GM13976 (cell line): ENCODE measurements at regions not wholly inside any gene's neighbourhood (a gene's known extent, or its start where the extent isn't known, plus 50 kb on each side); places are given as distances from the start of the nearest gene placed in this dataset.

Experiments used
- DNase-seq: peaks from one replicate; pipeline ENCODE4 v3.0.0; 2012; ENCODE audit warnings: low spot score
- in situ Hi-C: fragments of 300-500 bp; cut with MboI; formaldehyde crosslinking; loops from one replicate; pipeline ENCODE4 v1.12.0; 2022; ENCODE audit warnings: low sequenced_read_pairs, mixed read lengths, inconsistent platforms; ENCODE audit not compliant: unreplicated experiment
- TF ChIP-seq, protein P1 (sequence below): IDR thresholded peaks from 2 replicates; pipeline ENCODE4 v1.5.1; 2012; ENCODE audit warnings: borderline replicate concordance, mild to moderate bottlenecking; ENCODE audit not compliant: insufficient read depth; ENCODE audit errors: extremely low read depth, missing control alignments, control extremely low read depth

- TF ChIP-seq, protein P1, sequence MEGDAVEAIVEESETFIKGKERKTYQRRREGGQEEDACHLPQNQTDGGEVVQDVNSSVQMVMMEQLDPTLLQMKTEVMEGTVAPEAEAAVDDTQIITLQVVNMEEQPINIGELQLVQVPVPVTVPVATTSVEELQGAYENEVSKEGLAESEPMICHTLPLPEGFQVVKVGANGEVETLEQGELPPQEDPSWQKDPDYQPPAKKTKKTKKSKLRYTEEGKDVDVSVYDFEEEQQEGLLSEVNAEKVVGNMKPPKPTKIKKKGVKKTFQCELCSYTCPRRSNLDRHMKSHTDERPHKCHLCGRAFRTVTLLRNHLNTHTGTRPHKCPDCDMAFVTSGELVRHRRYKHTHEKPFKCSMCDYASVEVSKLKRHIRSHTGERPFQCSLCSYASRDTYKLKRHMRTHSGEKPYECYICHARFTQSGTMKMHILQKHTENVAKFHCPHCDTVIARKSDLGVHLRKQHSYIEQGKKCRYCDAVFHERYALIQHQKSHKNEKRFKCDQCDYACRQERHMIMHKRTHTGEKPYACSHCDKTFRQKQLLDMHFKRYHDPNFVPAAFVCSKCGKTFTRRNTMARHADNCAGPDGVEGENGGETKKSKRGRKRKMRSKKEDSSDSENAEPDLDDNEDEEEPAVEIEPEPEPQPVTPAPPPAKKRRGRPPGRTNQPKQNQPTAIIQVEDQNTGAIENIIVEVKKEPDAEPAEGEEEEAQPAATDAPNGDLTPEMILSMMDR = no peak
- in situ Hi-C loops = no loop called here
- DNase-seq = no peak
Measured at GRCh38 chr9:13378154-13378553, 98.7 kb upstream of the MPDZ start.

- in situ Hi-C loops = no loop called here
- TF ChIP-seq, protein P1 = no peak
- DNase-seq = no peak
Measured at GRCh38 chr9:13377171-13377925, 97.9 kb upstream of the MPDZ start.

- TF ChIP-seq, protein P1 = no peak
- DNase-seq = no peak
- in situ Hi-C loops = no loop called here
Measured at GRCh38 chr9:13372510-13372909, 93.0 kb upstream of the MPDZ start.

DNA sequence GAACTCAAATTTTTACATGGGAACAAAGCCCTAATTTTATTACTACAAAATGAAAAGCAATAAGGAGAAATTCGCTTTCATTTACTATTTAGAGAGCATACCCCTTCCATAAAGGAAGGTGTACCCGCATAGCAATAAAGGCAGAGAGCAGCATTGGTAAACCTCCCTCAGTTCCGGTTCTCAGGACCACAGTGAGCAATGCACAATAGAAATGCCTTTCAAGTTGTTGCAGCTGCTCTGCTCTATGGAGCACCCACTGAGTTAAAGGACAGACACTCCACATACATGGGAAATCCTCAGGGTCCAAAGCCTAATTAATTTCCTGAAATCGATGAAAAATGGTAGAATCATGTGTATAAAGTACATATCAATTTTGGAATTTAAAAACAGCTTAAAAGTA lies 89.9 kb upstream of the MPDZ start:
- TF ChIP-seq, protein P1 = no peak
- in situ Hi-C loops = no loop called here
- DNase-seq = no peak

DNA sequence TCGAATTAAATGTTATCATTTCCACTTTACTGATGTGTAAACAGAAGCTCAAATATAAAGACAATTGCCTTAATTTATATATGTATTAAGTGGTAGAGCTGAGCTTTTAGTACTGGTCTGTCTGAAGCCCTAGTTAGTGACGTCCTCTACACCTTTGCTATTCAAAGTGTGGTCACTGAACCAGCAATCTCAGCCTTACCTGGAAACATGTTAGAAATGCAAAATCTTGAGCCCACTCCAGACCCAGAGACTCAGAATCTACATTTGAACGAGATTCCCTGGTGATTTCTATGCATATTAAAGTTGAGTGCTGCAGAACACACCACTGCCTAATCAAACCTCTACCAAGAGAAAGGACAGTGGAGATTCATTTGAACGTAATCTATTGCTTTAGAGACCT lies 88.3 kb upstream of the MPDZ start:
- in situ Hi-C loops = no loop called here
- no peak for DNase-seq
- TF ChIP-seq, protein P1 = no peak

DNA sequence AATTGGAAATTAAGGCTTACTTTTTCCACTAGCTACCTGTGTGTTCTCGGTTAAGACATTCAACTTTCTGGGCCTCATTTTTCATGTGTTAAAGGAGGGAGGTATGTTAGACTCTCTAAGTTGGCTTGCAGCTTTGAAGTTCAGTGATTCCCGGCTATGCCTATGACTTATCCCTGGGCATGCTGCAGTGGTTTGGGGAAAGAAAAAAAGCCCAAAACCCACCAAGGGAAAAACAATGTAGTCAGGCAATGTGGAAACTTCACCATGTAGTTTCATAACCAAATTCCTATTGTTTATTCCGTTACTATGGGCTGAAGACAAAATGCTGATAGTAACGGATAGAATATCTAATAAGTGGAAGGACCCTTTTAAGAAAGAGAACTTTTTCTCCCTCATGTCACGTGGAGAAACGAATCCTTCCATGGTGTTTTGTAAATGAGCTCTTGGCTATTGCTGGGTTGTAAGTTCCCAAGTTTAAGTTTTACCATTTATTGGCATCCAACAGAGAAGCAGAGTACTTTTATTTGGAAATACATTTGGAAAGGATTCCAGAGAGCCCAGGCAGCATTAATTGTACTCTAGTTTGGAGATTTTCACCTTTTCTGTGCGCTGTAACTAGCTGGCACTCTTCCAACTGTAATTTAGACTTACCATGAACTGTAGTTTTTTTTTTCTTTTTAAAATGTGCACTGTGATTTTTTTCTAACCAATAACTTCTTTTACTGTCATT lies 84.9 kb upstream of the MPDZ start:
- no peak for DNase-seq
- in situ Hi-C loops = no loop called here
- TF ChIP-seq, protein P1 = no peak

DNA sequence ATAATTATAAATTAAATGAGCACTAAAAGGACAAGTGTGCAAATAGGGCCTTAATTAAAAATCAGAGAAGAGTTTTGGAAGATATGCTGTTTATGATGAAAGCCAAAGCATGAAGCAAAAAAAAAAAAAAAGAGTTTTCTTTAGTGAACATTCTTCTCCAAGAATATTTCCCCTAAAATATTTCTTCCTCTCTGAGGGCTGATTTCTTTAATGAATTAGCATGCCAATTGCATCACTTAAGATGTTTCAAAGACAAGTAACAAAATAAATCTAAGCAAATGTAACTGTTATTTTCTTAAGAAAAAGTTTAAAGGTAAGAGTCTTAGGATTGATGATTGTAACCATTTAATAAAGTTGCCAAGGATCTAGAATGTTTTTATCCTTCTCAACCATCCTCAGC lies 81.6 kb upstream of the MPDZ start:
- no peak for DNase-seq
- in situ Hi-C loops = no loop called here
- TF ChIP-seq, protein P1 = no peak
